Pancreas (tissue), 10 donors: ENCODE measurements at regions not wholly inside any gene's neighbourhood (a gene's known extent, or its start where the extent isn't known, plus 50 kb on each side); places are given as distances from the start of the nearest gene placed in this dataset.

Experiments used
- ATAC-seq, 4 donors: fragments of 200-7000 bp; cut with Tn5 transposase; one replicate each; pipeline versions ENCODE4 v1.8.0 to v1.9.1; 2020; ENCODE audit warnings: mild to moderate bottlenecking in 4 of 4, moderate library complexity in 4 of 4
- DNase-seq, 6 donors: peaks; one replicate each; pipeline ENCODE4 v3.0.0-alpha.2; 2020
- FAIRE-seq: peaks from 2 replicates; lab custom pipeline; 2012; peaks lifted over from hg19 to GRCh38; lab: Jason Lieb, UNC
- H3K27ac ChIP-seq, 4 donors: fragments of 200-600 bp; sonication (generic); 1 replicate in 3 of 4; 2 replicates in 1 of 4; pipeline versions ENCODE4 v1.5.0 to v1.8.0; 2020
- H3K27me3 ChIP-seq, 4 donors: fragments of 200-600 bp; one replicate each; pipeline ENCODE4 v1.8.0; 2021
- H3K36me3 ChIP-seq, 3 donors: fragments of 200-600 bp; sonication (generic) in 1 of 3; one replicate each; pipeline versions ENCODE4 v1.5.0 to v1.8.0; 2020 to 2021
- H3K4me1 ChIP-seq, 3 donors: fragments of 200-600 bp; one replicate each; pipeline ENCODE4 v1.8.0; 2021
- H3K4me3 ChIP-seq, 4 donors: fragments of 200-600 bp; sonication (generic) in 2 of 4; one replicate each; pipeline versions ENCODE4 v1.5.0 to v1.8.0; 2020 to 2021
- H3K9me3 ChIP-seq, 4 donors: fragments of 200-600 bp; one replicate each; pipeline ENCODE4 v1.8.0; 2021
- CTCF ChIP-seq, 4 donors: fragments of 200-600 bp; sonication (generic) in 3 of 4; IDR thresholded peaks; one replicate each; pipeline versions ENCODE4 v1.5.0 to v1.8.0; 2021; ENCODE audit warnings: antibody characterized with exemption in 4 of 4
- WGBS, 2 donors: extraction: QIAGEN DNeasy Blood & Tissue Kit; methylation state at CpG; one replicate each; pipeline ENCODE4 v1.1.7; 2013; 5-methylcytosine and 5-hydroxymethylcytosine counted together
- intact Hi-C, 3 donors: fragments of 100-400 bp; cut with DNase I; formaldehyde crosslinking; loops; one replicate each; pipeline versions ENCODE4 v1.11.1 to v1.14.2; 2022
- donor health status: healthy with polysubstance abuse.
- donor health status: DM: no; HTN: no; CAD: no; lungs with moderate emphysema.
- donor health status: DM: no; HTN: no; CAD: no.
- donor health status: control.
- donor health status: control.
- donor health status: Bipolar disorder and iron deficiency.
- donor health status: DM: yes; HTN: yes; CAD: no.
- donor health status: DM: no; HTN: no; CAD: no.
- donor health status: DM: no; HTN: no; CAD: no.
- donor health status: DM: yes; HTN: yes; CAD: no.

DNA sequence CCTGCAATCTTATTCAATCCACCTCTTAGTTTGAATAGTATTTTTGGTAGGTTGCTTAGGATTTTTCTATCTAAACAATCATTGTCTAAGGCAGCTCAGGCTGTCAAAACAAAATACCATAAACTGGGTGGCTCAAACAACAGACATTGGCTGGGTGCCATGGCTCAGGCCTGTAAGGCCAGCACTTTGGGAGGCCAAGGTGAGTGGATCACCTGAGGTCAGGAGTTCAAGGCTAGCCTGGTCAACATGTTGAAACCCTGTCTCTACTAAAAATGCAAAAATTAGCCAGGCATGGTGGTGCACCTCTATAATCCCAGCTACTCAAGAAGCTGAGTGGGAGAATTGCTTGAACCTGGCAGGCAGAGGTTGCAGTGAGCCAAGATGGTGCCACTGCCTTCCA, 126.7 kb downstream of the CYLD start:
- no peak overlapping the region for H3K27ac ChIP-seq
- DNase-seq (no peak), ATAC-seq (no peak), FAIRE-seq (no peak)
- no peaks in the 10 kb centered on the region for H3K27me3 ChIP-seq
- no peaks in the 10 kb centered on the region for H3K4me1 ChIP-seq
- TF ChIP-seq CTCF (IDR thresholded peaks at IDR 0.05), result no peak
- H3K36me3 ChIP-seq, result no peaks in the 10 kb centered on the region
- intact Hi-C loops, result no loop called here
- H3K9me3 ChIP-seq, result no peaks in the 10 kb centered on the region
- no peak overlapping the region for H3K4me3 ChIP-seq

GRCh38 chr16:50866806-50867205, 124.9 kb downstream of the CYLD start:
- Histone ChIP-seq H3K27ac (no peak overlapping the region), H3K4me3 (no peak overlapping the region), H3K36me3 (no peaks in the 10 kb centered on the region), H3K27me3 (no peaks in the 10 kb centered on the region), H3K4me1 (no peaks in the 10 kb centered on the region), H3K9me3 (no peaks in the 10 kb centered on the region)
- DNase-seq (no peak), ATAC-seq (no peak), FAIRE-seq (no peak)
- 87 to 88% methylated on average over 2 of the region's 2 CpGs for WGBS, 2 donors
- intact Hi-C loops, result no loop called here
- no peak for TF ChIP-seq CTCF (IDR thresholded peaks at IDR 0.05)

GRCh38 chr16:50864386-50864785, 122.5 kb downstream of the CYLD start:
- Histone ChIP-seq H3K4me3 (no peak overlapping the region), H3K9me3 (no peaks in the 10 kb centered on the region), H3K4me1 (no peaks in the 10 kb centered on the region), H3K27me3 (no peaks in the 10 kb centered on the region), H3K36me3 (no peaks in the 10 kb centered on the region), H3K27ac (no peak overlapping the region)
- FAIRE-seq (no peak), DNase-seq (no peak), ATAC-seq (no peak)
- intact Hi-C loops, result no loop called here
- WGBS, 2 donors, result 79 to 85% methylated on average over 5 of the region's 5 CpGs
- TF ChIP-seq CTCF (IDR thresholded peaks at IDR 0.05), result no peak

DNA sequence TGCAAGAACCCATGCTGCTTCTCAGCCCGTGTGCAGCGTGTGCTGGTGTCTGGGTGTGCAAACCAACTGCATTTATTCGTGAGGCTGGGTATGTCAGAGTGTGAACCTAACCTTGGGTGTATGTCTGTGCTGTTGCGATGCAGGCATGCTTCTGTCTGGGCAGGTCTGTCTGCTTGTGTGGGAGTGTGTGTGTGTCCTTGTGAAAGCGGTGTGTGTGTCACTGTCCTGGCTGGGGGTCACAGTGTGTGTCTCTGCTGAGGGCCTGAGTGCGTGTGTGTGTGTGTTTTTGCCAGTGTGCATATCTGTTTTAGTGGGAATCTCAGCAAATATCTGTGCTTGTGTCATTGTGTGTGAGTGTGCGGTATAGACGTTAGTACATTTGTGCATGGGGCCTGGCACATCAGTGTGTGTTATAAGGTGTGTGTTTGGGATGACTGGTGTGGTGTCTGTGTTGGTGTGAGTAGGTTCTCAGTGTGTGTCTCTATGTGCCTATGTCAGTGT, 121.8 kb downstream of the CYLD start:
- Histone ChIP-seq H3K27me3 (no peaks in the 10 kb centered on the region), H3K27ac (no peak overlapping the region), H3K36me3 (no peaks in the 10 kb centered on the region), H3K4me1 (no peaks in the 10 kb centered on the region), H3K9me3 (no peaks in the 10 kb centered on the region), H3K4me3 (no peak overlapping the region)
- FAIRE-seq (no peak), ATAC-seq (no peak), DNase-seq (no peak)
- intact Hi-C loops, result no loop called here
- 80 to 89% methylated on average over 8 of the region's 8 CpGs for WGBS, 2 donors
- TF ChIP-seq CTCF (IDR thresholded peaks at IDR 0.05), result no peak

- H3K27ac ChIP-seq, result no peak overlapping the region
- WGBS, 2 donors, result 78 to 84% methylated on average over 25 of the region's 25 CpGs
- H3K36me3 ChIP-seq, result no peaks in the 10 kb centered on the region
- H3K4me3 ChIP-seq, result no peak overlapping the region
- DNase-seq (no peak), FAIRE-seq (no peak), ATAC-seq (no peak)
- intact Hi-C loops, result no loop called here
- no peak for TF ChIP-seq CTCF (IDR thresholded peaks at IDR 0.05)
- H3K27me3 ChIP-seq, result no peaks in the 10 kb centered on the region
- H3K9me3 ChIP-seq, result no peaks in the 10 kb centered on the region
- H3K4me1 ChIP-seq, result no peaks in the 10 kb centered on the region
Measured at GRCh38 chr16:50862818-50863643, 121.1 kb downstream of the CYLD start.
